ENCODE measurements at regions not wholly inside any gene's neighbourhood (a gene's known extent, or its start where the extent isn't known, plus 50 kb on each side); places are given as distances from the start of the nearest gene placed in this dataset.
A peak's percentile ranks its signal among the peaks of the same experiment; 100 is the strongest.

DNA sequence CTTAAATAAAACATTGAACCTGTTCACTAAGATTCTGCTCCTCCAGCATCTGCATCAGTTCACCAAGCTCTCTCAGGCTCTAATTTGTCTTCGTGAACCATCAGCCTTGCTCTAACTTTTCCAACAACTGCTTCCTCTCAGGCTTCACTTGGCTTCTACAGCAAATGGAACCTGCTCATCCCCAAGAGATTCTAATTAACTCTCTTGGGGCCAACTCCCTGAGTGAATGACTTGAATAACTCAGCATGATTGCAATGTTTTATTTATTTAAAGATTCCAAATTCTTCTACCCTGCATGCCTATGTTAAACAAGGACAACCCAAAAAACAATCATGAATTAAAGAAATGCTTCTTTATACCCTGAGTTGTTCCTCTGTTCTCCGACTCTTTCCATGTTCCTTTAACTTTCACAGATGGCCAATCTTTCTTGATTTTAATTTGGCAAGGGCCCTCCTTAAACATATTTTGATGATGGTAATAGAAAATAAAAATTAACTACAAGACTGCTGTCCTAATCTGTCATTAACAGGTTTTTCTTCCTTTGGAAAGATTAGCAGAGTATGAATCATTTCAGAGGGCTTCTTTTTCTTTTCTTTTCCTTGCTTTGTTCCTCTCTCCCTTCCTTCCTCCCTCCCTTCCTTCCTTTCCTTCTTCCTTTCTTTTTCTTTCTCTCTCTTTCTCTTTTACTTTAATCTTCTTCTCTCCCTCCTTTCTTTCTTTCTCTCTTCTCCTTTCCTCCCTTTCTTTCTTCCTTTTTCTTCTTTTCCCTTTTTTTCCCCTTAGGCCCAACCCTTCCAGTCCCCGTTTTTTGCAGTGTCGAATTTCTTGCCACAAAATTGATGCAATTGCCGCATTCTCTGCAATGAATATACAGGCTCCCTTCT is 195.0 kb upstream of the RHOBTB1 start:
- H3K9me3 ChIP-seq (ENCODE audit: control insufficient read depth in 2 of 3, insufficient read depth in 1 of 3, low read length in 3 of 3) = peaks cover 0 to 3% (median 0%) of the 10 kb centered on the region in 3 donors
- FAIRE-seq (no peak), DNase-seq (no peak)
- H3K36me3 ChIP-seq (ENCODE audit: control insufficient read depth in 2 of 3, insufficient read depth in 3 of 3, low read length in 3 of 3) = no peaks in the 10 kb centered on the region
- H3K9ac ChIP-seq (ENCODE audit: low read length in 3 of 3) = no peak overlapping the region
- intact Hi-C loops (cut with DNase I) = no loop called here
- H3K4me3 ChIP-seq (ENCODE audit: low read length in 3 of 3) = no peak overlapping the region
- no peak overlapping the region for H3K27ac ChIP-seq (ENCODE audit: low read depth in 2 of 2, low read length in 2 of 2)
- H3K4me1 ChIP-seq (ENCODE audit: control insufficient read depth in 2 of 3, insufficient read depth in 2 of 3, low read depth in 1 of 3, low read length in 3 of 3) = peaks cover 0 to 3% (median 0%) of the 10 kb centered on the region in 3 donors
- TF ChIP-seq, protein P1, sequence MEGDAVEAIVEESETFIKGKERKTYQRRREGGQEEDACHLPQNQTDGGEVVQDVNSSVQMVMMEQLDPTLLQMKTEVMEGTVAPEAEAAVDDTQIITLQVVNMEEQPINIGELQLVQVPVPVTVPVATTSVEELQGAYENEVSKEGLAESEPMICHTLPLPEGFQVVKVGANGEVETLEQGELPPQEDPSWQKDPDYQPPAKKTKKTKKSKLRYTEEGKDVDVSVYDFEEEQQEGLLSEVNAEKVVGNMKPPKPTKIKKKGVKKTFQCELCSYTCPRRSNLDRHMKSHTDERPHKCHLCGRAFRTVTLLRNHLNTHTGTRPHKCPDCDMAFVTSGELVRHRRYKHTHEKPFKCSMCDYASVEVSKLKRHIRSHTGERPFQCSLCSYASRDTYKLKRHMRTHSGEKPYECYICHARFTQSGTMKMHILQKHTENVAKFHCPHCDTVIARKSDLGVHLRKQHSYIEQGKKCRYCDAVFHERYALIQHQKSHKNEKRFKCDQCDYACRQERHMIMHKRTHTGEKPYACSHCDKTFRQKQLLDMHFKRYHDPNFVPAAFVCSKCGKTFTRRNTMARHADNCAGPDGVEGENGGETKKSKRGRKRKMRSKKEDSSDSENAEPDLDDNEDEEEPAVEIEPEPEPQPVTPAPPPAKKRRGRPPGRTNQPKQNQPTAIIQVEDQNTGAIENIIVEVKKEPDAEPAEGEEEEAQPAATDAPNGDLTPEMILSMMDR (IDR thresholded peaks at IDR 0.05; ENCODE audit: borderline replicate concordance, extremely low read depth, insufficient read depth) = no peak
- no peaks in the 10 kb centered on the region for H3K27me3 ChIP-seq (ENCODE audit: control insufficient read depth, insufficient read depth, low read length)

- no peaks in the 10 kb centered on the region for H3K36me3 ChIP-seq (ENCODE audit: control insufficient read depth in 2 of 3, insufficient read depth in 3 of 3, low read length in 3 of 3)
- no peak overlapping the region for H3K27ac ChIP-seq (ENCODE audit: low read depth in 2 of 2, low read length in 2 of 2)
- no peak overlapping the region for H3K9ac ChIP-seq (ENCODE audit: low read length in 3 of 3)
- peaks cover 0 to 5% (median 0%) of the 10 kb centered on the region in 3 donors for H3K9me3 ChIP-seq (ENCODE audit: control insufficient read depth in 2 of 3, insufficient read depth in 1 of 3, low read length in 3 of 3)
- intact Hi-C loops (cut with DNase I) = no loop called here
- FAIRE-seq (no peak), DNase-seq (no peak)
- peaks cover 0 to 3% (median 0%) of the 10 kb centered on the region in 3 donors for H3K4me1 ChIP-seq (ENCODE audit: control insufficient read depth in 2 of 3, insufficient read depth in 2 of 3, low read depth in 1 of 3, low read length in 3 of 3)
- H3K27me3 ChIP-seq (ENCODE audit: control insufficient read depth, insufficient read depth, low read length) = no peaks in the 10 kb centered on the region
- TF ChIP-seq, protein P1 (IDR thresholded peaks at IDR 0.05; ENCODE audit: borderline replicate concordance, extremely low read depth, insufficient read depth) = no peak
- H3K4me3 ChIP-seq (ENCODE audit: low read length in 3 of 3) = no peak overlapping the region
Measured at GRCh38 chr10:61136139-61136538, 192.2 kb upstream of the RHOBTB1 start.

- H3K27me3 ChIP-seq (ENCODE audit: control insufficient read depth, insufficient read depth, low read length) = no peaks in the 10 kb centered on the region
- H3K27ac ChIP-seq (ENCODE audit: low read depth in 2 of 2, low read length in 2 of 2) = no peak overlapping the region
- intact Hi-C loops (cut with DNase I) = no loop called here
- peaks cover 0 to 5% (median 0%) of the 10 kb centered on the region in 3 donors for H3K9me3 ChIP-seq (ENCODE audit: control insufficient read depth in 2 of 3, insufficient read depth in 1 of 3, low read length in 3 of 3)
- peaks cover 0 to 3% (median 0%) of the 10 kb centered on the region in 3 donors for H3K4me1 ChIP-seq (ENCODE audit: control insufficient read depth in 2 of 3, insufficient read depth in 2 of 3, low read depth in 1 of 3, low read length in 3 of 3)
- no peak overlapping the region for H3K9ac ChIP-seq (ENCODE audit: low read length in 3 of 3)
- DNase-seq (peak in 3 of 5 donors; percentile 25 to 55 (median 45)), FAIRE-seq (no peak)
- TF ChIP-seq, protein P1 (IDR thresholded peaks at IDR 0.05; ENCODE audit: borderline replicate concordance, extremely low read depth, insufficient read depth) = no peak
- H3K4me3 ChIP-seq (ENCODE audit: low read length in 3 of 3) = no peak overlapping the region
- H3K36me3 ChIP-seq (ENCODE audit: control insufficient read depth in 2 of 3, insufficient read depth in 3 of 3, low read length in 3 of 3) = no peaks in the 10 kb centered on the region
Measured at GRCh38 chr10:61135276-61135721, 191.3 kb upstream of the RHOBTB1 start.

Measured in kidney (tissue), 13 donors.